Astrocyte (in vitro differentiated cells and primary cell): ENCODE measurements at regions not wholly inside any gene's neighbourhood (a gene's known extent, or its start where the extent isn't known, plus 50 kb on each side); places are given as distances from the start of the nearest gene placed in this dataset.

Source experiments
- CTCF ChIP-seq: IDR thresholded peaks from 2 replicates; pipeline ENCODE4 v1.5.1; 2011; ENCODE audit warnings: low read depth, mild to moderate bottlenecking, inconsistent platforms, low read length, moderate library complexity; ENCODE audit not compliant: insufficient read depth
- EZH2 ChIP-seq: IDR thresholded peaks from 2 replicates; pipeline ENCODE4 v1.6.1; 2012; ENCODE audit warnings: mild to moderate bottlenecking, low read length, inconsistent platforms; ENCODE audit not compliant: insufficient read depth

GRCh38 chr1:96872757-96873156, 151.2 kb downstream of the PTBP2 start:
- TF ChIP-seq CTCF (no peak), EZH2 (no peak)
